K562 (cell line): ENCODE measurements at regions not wholly inside any gene's neighbourhood (a gene's known extent, or its start where the extent isn't known, plus 50 kb on each side); places are given as distances from the start of the nearest gene placed in this dataset.

Experiments used
- ATAC-seq: fragments of 200-7000 bp; cut with Tn5 transposase; 3 replicates; pipeline ENCODE4 v1.9.1; 2020; ENCODE audit warnings: moderate library complexity
- BruUV-seq: library from RNA; stranded (reverse); fragments of 400-500 nt; replicated peaks from 2 replicates; lab custom pipeline; 2021; lab: Mats Ljungman, UMichigan
- CTCF ChIA-PET: fragments of 300-600 bp; formaldehyde crosslinking; extraction: SDS; loops from one replicate; lab custom pipeline; 2021; ENCODE audit warnings: low intra/inter-chr PET ratio; lab: Yijun Ruan, JAX
- POLR2A ChIA-PET: fragments of 300-600, 350-650 bp; sonication (Branson Sonifier 250); formaldehyde crosslinking; extraction: SDS; loops from one replicate; lab custom pipeline; 2021; ENCODE audit warnings: antibody characterized with exemption, inconsistent platforms; lab: Yijun Ruan, JAX
- DNase-seq, 4 experiments: peaks; one replicate each; pipeline versions ENCODE4 v3.0.0 to v3.0.0-alpha.2; 2011 to 2018; ENCODE audit warnings: low spot score in 3 of 4, mixed read lengths in 3 of 4; ENCODE audit errors: extremely low read depth in 1 of 4
- FAIRE-seq: peaks from 2 replicates; lab custom pipeline; 2011; peaks lifted over from hg19 to GRCh38; lab: Jason Lieb, UNC
- H2AFZ ChIP-seq: 2 replicates; pipeline ENCODE4 v1.6.0; 2011; ENCODE audit warnings: low read depth, low read length, control low read depth, inconsistent platforms
- H3K27ac ChIP-seq: fragments of 200-600 bp; 3 replicates; pipeline ENCODE4 v1.8.0; 2011; ENCODE audit warnings: low read depth, mild to moderate bottlenecking, control low read depth, inconsistent platforms, low read length, moderate library complexity, mixed read lengths; ENCODE audit errors: extremely low read depth
- H3K27me3 ChIP-seq, 2 experiments: fragments of 300-600 bp in 1 of 2; 2 replicates in 1 of 2; 3 replicates in 1 of 2; pipeline versions ENCODE4 v1.6.0 to v1.8.0; 2011; ENCODE audit warnings: inconsistent platforms in 2 of 2, low read length in 2 of 2, mild to moderate bottlenecking in 1 of 2, mixed read lengths in 1 of 2, moderate library complexity in 1 of 2; ENCODE audit not compliant: control insufficient read depth in 2 of 2, insufficient read depth in 2 of 2
- H3K36me3 ChIP-seq: fragments of 300-600 bp; 3 replicates; pipeline ENCODE4 v1.8.0; 2011; ENCODE audit warnings: mild to moderate bottlenecking, low read length, inconsistent platforms; ENCODE audit not compliant: control insufficient read depth, insufficient read depth
- H3K4me1 ChIP-seq, 2 experiments: fragments of 200-600 bp in 1 of 2; replicated peaks in 1 of 2; 2 replicates in 1 of 2; 3 replicates in 1 of 2; pipeline versions ENCODE4 v1.5.1 to v1.8.0; 2011; ENCODE audit warnings: inconsistent platforms in 2 of 2, low read length in 2 of 2, mild to moderate bottlenecking in 1 of 2, mixed read lengths in 1 of 2, moderate library complexity in 1 of 2; ENCODE audit not compliant: control insufficient read depth in 2 of 2, insufficient read depth in 2 of 2
- H3K4me2 ChIP-seq: 2 replicates; pipeline ENCODE4 v1.6.1; 2011; ENCODE audit warnings: low read length, control low read depth, inconsistent platforms, mixed read lengths; ENCODE audit not compliant: insufficient read depth
- H3K4me3 ChIP-seq: fragments of 200-600 bp; sonication (generic), shearing (Covaris generic); 2 replicates; pipeline ENCODE4 v1.5.1; 2016; ENCODE audit warnings: control low read depth, inconsistent platforms
- H3K79me2 ChIP-seq: fragments of 200-600 bp; 3 replicates; pipeline ENCODE4 v1.8.0; 2011; ENCODE audit warnings: low read length, inconsistent platforms; ENCODE audit not compliant: control insufficient read depth, insufficient read depth
- H3K9ac ChIP-seq, 2 experiments: 2 replicates each; pipeline versions ENCODE4 v1.6.0 to v1.6.1; 2011; ENCODE audit warnings: low read depth in 2 of 2, low read length in 2 of 2, control low read depth in 1 of 2, inconsistent platforms in 1 of 2, mild to moderate bottlenecking in 1 of 2, mixed read lengths in 1 of 2; ENCODE audit not compliant: insufficient read depth in 1 of 2
- H3K9me1 ChIP-seq: one replicate; pipeline ENCODE4 v1.6.0; 2011; ENCODE audit warnings: inconsistent platforms, mild to moderate bottlenecking, low read length, moderate library complexity; ENCODE audit not compliant: control insufficient read depth, insufficient read depth
- H3K9me3 ChIP-seq: replicated peaks from 2 replicates; pipeline ENCODE4 v1.5.1; 2011; ENCODE audit warnings: low read depth, low read length, inconsistent platforms; ENCODE audit not compliant: control insufficient read depth, insufficient read depth
- H4K20me1 ChIP-seq: replicated peaks from 2 replicates; pipeline ENCODE4 v1.6.1; 2011; ENCODE audit warnings: low read length, inconsistent platforms, mixed read lengths; ENCODE audit not compliant: control insufficient read depth, insufficient read depth
- HDGF ChIP-seq: fragments of 450-650 bp; IDR thresholded peaks from 2 replicates; pipeline ENCODE4 v1.6.1; 2016
- ZNF134 ChIP-seq: fragments of 250-450 bp; sonication (Bioruptor Pico); conservative IDR thresholded peaks from 2 replicates; pipeline ENCODE4 v1.4.0; 2020
- WGBS: fragments of 100-300 bp; shearing (Covaris generic); methylation state at CpG from one replicate; pipeline ENCODE4 v1.1.6; 2016; ENCODE audit warnings: low coverage, mixed read lengths; ENCODE audit not compliant: insufficient coverage; ENCODE audit errors: missing lambda C conversion rate; 5-methylcytosine and 5-hydroxymethylcytosine counted together
- in situ Hi-C: fragments of 300-500 bp; cut with MboI; formaldehyde crosslinking; loops from 4 replicates; pipeline ENCODE4 v1.15.0; 2018; ENCODE audit warnings: inconsistent platforms, mixed read lengths
- intact Hi-C: fragments of 100-400 bp; cut with micrococcal nuclease; formaldehyde crosslinking; loops from 2 replicates; pipeline ENCODE4 v1.14.2; 2022
- TF ChIP-seq, protein P1 (sequence below): fragments of 450-650 bp; formaldehyde crosslinking; IDR thresholded peaks from 2 replicates; pipeline ENCODE4 v1.4.0; 2020; ENCODE audit warnings: mild to moderate bottlenecking, mixed read lengths

GRCh38 chr10:64571056-64571455 lies 1049.9 kb downstream of the REEP3 start:
- Histone ChIP-seq H3K9me3 (no peaks in the 10 kb centered on the region), H4K20me1 (no peaks in the 10 kb centered on the region), H3K79me2 (no peaks in the 10 kb centered on the region)
- no peak for ATAC-seq
- TF ChIP-seq, protein P1, sequence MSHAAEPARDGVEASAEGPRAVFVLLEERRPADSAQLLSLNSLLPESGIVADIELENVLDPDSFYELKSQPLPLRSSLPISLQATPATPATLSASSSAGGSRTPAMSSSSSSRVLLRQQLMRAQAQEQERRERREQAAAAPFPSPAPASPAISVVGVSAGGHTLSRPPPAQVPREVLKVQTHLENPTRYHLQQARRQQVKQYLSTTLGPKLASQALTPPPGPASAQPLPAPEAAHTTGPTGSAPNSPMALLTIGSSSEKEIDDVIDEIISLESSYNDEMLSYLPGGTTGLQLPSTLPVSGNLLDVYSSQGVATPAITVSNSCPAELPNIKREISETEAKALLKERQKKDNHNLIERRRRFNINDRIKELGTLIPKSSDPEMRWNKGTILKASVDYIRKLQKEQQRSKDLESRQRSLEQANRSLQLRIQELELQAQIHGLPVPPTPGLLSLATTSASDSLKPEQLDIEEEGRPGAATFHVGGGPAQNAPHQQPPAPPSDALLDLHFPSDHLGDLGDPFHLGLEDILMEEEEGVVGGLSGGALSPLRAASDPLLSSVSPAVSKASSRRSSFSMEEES (CRISPR knock-in tag) = peak; percentile 62
- TF ChIP-seq HDGF = no peak
- TF ChIP-seq, all 486 proteins: peak for 1
- peaks cover 0 to under 1% of the 10 kb centered on the region in 2 experiments; a peak in 2 of 5 replicates for H3K4me1 ChIP-seq
- no peak overlapping the region for H3K27ac ChIP-seq
- no peaks in the 10 kb centered on the region for H3K27me3 ChIP-seq
- no peak for FAIRE-seq
- POLR2A ChIA-PET = interaction anchor here (0.6 kb wide), 1 partner anchor 15 kb away, joined by 3 read pairs; no protein-coding TSS in a partner anchor
- H2AFZ ChIP-seq = no peak overlapping the region
- no peaks in the 10 kb centered on the region for H3K36me3 ChIP-seq
- 15% methylated on average over 1 of the region's 1 CpG for WGBS
- CTCF ChIA-PET = no interaction called here
- no peak overlapping the region for H3K4me3 ChIP-seq
- in situ Hi-C loops (no loop called here), intact Hi-C loops (no loop called here)
- no peak overlapping the region for H3K9ac ChIP-seq
- DNase-seq = no peak
- no TSS peak for BruUV-seq
- H3K4me2 ChIP-seq = no peak overlapping the region
- no peaks in the 10 kb centered on the region for H3K9me1 ChIP-seq

DNA sequence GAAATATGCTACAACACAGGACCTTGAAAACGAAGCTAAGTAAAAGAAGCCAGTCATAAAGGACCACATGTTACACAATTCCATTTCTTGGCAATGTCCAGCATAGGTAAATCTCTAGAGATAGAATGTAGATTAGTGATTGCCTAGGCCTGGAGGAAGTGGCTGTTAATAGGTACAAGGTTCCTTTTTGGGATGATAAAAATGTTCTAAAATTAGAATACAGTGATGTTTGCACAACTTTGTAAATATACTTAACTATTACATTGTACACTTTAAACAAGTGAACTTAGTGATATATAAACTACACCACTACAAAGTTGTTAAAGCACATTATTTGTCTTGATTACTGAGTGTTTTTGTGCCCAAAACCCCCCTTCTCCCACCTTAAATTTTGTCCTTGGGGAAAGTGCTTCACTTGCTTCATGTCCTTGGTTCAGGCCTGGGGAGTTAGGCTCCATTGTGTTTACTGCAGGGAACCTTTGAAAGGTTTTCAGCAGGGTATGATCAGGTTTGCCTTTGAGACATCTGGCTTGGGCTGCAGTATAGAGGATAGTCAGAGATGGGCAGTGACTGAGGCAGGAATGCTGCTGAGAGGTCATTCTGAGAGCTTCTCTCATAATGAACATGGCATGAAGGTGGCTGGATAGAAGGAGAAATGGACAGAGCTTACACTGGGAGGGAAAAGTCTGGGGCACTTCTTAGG lies 1052.6 kb downstream of the REEP3 start:
- H3K9me1 ChIP-seq = no peaks in the 10 kb centered on the region
- no TSS peak for BruUV-seq
- H3K4me3 ChIP-seq = no peak overlapping the region
- no peak for TF ChIP-seq ZNF134 (CRISPR knock-in tag)
- DNase-seq (no peak), FAIRE-seq (no peak), ATAC-seq (peak; percentile 44; the same call in 2 of the 3 replicates)
- ChIA-PET POLR2A (interaction anchor here (0.7 kb wide), 1 partner anchor 10 kb away, joined by 3 read pairs; no protein-coding TSS in a partner anchor), CTCF (no interaction called here)
- no peaks in the 10 kb centered on the region for H3K36me3 ChIP-seq
- H3K4me1 ChIP-seq = peaks cover 0 to 5% of the 10 kb centered on the region in 2 experiments; a peak in 3 of 5 replicates
- no peaks in the 10 kb centered on the region for H3K27me3 ChIP-seq
- intact Hi-C loops = no loop called here
- H4K20me1 ChIP-seq = no peaks in the 10 kb centered on the region
- H3K4me2 ChIP-seq = no peak overlapping the region
- no peaks in the 10 kb centered on the region for H3K9me3 ChIP-seq
- H3K9ac ChIP-seq = no peak overlapping the region
- no peak overlapping the region for H2AFZ ChIP-seq
- no peak overlapping the region for H3K27ac ChIP-seq
- 4% methylated on average over 1 of the region's 1 CpG for WGBS
- no peaks in the 10 kb centered on the region for H3K79me2 ChIP-seq
- in situ Hi-C loops = no loop called here
